Keratinocyte (primary cell): ENCODE measurements at regions not wholly inside any gene's neighbourhood (a gene's known extent, or its start where the extent isn't known, plus 50 kb on each side); places are given as distances from the start of the nearest gene placed in this dataset.

Source experiments
- DNase-seq: peaks from one replicate; pipeline ENCODE4 v3.0.0-alpha.2; 2011; ENCODE audit warnings: low read depth, missing footprints, low spot score
- FAIRE-seq: peaks from 2 replicates; lab custom pipeline; 2011; peaks lifted over from hg19 to GRCh38; lab: Jason Lieb, UNC
- H2AFZ ChIP-seq: 2 replicates; pipeline ENCODE4 v1.6.0; 2012; ENCODE audit warnings: low read length, control low read depth, inconsistent platforms; ENCODE audit not compliant: control insufficient read depth
- H3K27ac ChIP-seq: 2 replicates; pipeline ENCODE4 v1.5.1; 2011; ENCODE audit warnings: low read length; ENCODE audit not compliant: control insufficient read depth, insufficient read depth
- H3K27me3 ChIP-seq: 3 replicates; pipeline ENCODE4 v1.6.0; 2011; ENCODE audit warnings: low read length; ENCODE audit not compliant: control insufficient read depth, insufficient read depth; ENCODE audit errors: extremely low read depth
- H3K36me3 ChIP-seq, 2 experiments: 2 replicates in 1 of 2; 3 replicates in 1 of 2; pipeline ENCODE4 v1.5.1; 2011; ENCODE audit warnings: low read length in 2 of 2, mild to moderate bottlenecking in 1 of 2; ENCODE audit not compliant: control insufficient read depth in 2 of 2, insufficient read depth in 2 of 2; ENCODE audit errors: extremely low read depth in 1 of 2
- H3K4me1 ChIP-seq: 3 replicates; pipeline ENCODE4 v1.5.1; 2011; ENCODE audit warnings: low read length; ENCODE audit not compliant: control insufficient read depth, insufficient read depth; ENCODE audit errors: extremely low read depth
- H3K4me2 ChIP-seq: 3 replicates; pipeline ENCODE4 v1.6.0; 2011; ENCODE audit warnings: low read depth, low read length; ENCODE audit not compliant: control insufficient read depth, insufficient read depth; ENCODE audit errors: extremely low read depth
- H3K4me3 ChIP-seq, 3 experiments: fragments of 200-600 bp in 1 of 3; sonication (generic) in 1 of 3; 2 replicates in 2 of 3; 3 replicates in 1 of 3; pipeline ENCODE4 v1.5.1; 2011 to 2016; ENCODE audit warnings: low read length in 3 of 3, mild to moderate bottlenecking in 3 of 3, control low read depth in 2 of 3, inconsistent platforms in 1 of 3, low read depth in 1 of 3, mixed read lengths in 1 of 3, mixed run types in 1 of 3, moderate library complexity in 1 of 3; ENCODE audit not compliant: control insufficient read depth in 2 of 3, insufficient read depth in 2 of 3; ENCODE audit errors: extremely low read depth in 1 of 3
- H3K79me2 ChIP-seq: 2 replicates; pipeline ENCODE4 v1.6.0; 2012; ENCODE audit warnings: low read length; ENCODE audit not compliant: control insufficient read depth, insufficient read depth
- H3K9ac ChIP-seq: 3 replicates; pipeline ENCODE4 v1.6.0; 2011; ENCODE audit warnings: low read length; ENCODE audit not compliant: control insufficient read depth, insufficient read depth; ENCODE audit errors: extremely low read depth
- H3K9me1 ChIP-seq: 3 replicates; pipeline ENCODE4 v1.6.0; 2011; ENCODE audit warnings: low read length; ENCODE audit not compliant: control insufficient read depth, insufficient read depth; ENCODE audit errors: extremely low read depth
- H3K9me3 ChIP-seq: 2 replicates; pipeline ENCODE4 v1.5.1; 2012; ENCODE audit warnings: low read depth, low read length; ENCODE audit not compliant: control insufficient read depth
- H4K20me1 ChIP-seq: 3 replicates; pipeline ENCODE4 v1.6.0; 2011; ENCODE audit warnings: low read length; ENCODE audit not compliant: control insufficient read depth, insufficient read depth; ENCODE audit errors: extremely low read depth
- EZH2 ChIP-seq: IDR thresholded peaks from one replicate; pipeline ENCODE4 v1.6.1; 2012; ENCODE audit warnings: inconsistent platforms, mild to moderate bottlenecking, low read length, moderate library complexity
- dilution Hi-C: fragments of 300-500 bp; cut with MboI; formaldehyde crosslinking; loops from one replicate; pipeline ENCODE4 v1.7.0; 2020; ENCODE audit warnings: low sequenced_read_pairs; ENCODE audit not compliant: extremely low pct_ligation_motif_present
- small RNA-seq, 3 experiments: library from RNA; depleted of rRNA; stranded (forward); fragments of <200 nt; gene quantifications; one replicate each; pipeline ENCODE3, GENCODE V24; 2012; ENCODE audit warnings: low read depth in 3 of 3, low replicate concordance in 1 of 3; ENCODE audit not compliant: insufficient read length in 3 of 3
- TF ChIP-seq, protein P1 (sequence below), 3 experiments: IDR thresholded peaks in 1 of 3; conservative IDR thresholded peaks in 1 of 3; optimal IDR thresholded peaks in 1 of 3; 2 replicates in 2 of 3; 3 replicates in 1 of 3; pipeline versions ENCODE3 to v1.5.1; 2011; ENCODE audit warnings: low read length in 3 of 3, mild to moderate bottlenecking in 3 of 3, moderate library complexity in 2 of 3, control low read depth in 1 of 3, inconsistent platforms in 1 of 3; ENCODE audit not compliant: insufficient read depth in 2 of 3; ENCODE audit errors: extremely low read depth in 1 of 3

DNA sequence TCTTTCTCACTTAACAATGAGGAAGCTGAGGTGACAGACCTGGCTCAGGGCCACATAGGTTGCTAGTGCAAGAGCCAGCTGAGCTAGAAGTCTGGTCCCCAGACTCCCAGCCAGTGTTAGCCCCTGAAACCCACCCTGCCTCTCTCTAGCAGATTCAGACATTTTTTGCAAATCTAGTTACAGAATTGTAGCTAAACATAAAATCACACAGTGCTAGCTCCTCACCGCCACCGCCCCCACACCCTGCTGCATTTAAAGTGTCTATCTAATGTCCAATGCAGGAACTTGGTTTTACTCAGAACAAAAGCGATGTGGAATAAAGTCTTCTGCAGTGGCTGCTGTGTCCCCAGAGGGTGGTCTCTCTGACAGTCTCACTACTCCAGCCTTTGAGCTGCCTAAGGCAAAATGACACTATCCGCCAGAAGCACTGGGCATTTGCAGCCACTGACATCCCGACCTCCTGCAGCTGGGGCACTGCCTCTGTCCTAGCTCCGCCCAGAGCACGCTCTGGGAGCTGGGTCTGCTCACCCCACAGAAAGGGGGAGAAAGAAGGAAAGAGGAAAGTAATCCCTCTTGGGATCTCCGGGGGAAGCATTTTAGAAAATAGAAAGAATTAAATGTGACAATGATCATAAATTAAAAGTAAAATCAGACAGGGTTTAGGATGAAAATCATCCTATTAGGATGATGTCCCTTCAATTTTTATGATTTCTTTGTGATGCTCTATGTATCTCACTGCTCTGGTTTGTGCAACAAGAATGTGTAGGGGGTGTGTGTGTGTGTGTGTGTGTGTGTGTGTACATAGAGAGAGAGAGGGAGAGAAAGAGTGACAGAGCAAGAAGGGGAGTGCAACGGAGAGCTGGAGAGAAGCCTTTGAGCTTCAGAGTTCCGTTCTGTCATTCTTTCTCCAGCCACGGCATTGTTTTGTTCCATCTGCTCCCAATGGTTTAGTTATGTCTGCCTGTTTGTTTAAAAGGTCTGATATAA is 50.5 kb upstream of the ST8SIA3 start:
- dilution Hi-C loops: no loop called here

More for the DNA sequence above, 50.5 kb upstream of the ST8SIA3 start:
- no peak overlapping the region for H3K27ac ChIP-seq
- H3K36me3 ChIP-seq: no peaks in the 10 kb centered on the region
- no peaks in the 10 kb centered on the region for H4K20me1 ChIP-seq
- TF ChIP-seq, protein P1, sequence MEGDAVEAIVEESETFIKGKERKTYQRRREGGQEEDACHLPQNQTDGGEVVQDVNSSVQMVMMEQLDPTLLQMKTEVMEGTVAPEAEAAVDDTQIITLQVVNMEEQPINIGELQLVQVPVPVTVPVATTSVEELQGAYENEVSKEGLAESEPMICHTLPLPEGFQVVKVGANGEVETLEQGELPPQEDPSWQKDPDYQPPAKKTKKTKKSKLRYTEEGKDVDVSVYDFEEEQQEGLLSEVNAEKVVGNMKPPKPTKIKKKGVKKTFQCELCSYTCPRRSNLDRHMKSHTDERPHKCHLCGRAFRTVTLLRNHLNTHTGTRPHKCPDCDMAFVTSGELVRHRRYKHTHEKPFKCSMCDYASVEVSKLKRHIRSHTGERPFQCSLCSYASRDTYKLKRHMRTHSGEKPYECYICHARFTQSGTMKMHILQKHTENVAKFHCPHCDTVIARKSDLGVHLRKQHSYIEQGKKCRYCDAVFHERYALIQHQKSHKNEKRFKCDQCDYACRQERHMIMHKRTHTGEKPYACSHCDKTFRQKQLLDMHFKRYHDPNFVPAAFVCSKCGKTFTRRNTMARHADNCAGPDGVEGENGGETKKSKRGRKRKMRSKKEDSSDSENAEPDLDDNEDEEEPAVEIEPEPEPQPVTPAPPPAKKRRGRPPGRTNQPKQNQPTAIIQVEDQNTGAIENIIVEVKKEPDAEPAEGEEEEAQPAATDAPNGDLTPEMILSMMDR (optimal IDR thresholded peaks at IDR 0.05 in 1 of 3, IDR thresholded peaks at IDR 0.05 in 1 of 3, conservative IDR thresholded peaks at IDR 0.05 in 1 of 3; ENCODE audit: extremely low read depth in 1 of 3, insufficient read depth in 2 of 3, low read length in 3 of 3): no peak
- no peak for TF ChIP-seq EZH2
- H3K9me3 ChIP-seq: no peaks in the 10 kb centered on the region
- no peaks in the 10 kb centered on the region for H3K79me2 ChIP-seq
- H3K27me3 ChIP-seq: no peaks in the 10 kb centered on the region
- no peaks in the 10 kb centered on the region for H3K9me1 ChIP-seq
- DNase-seq (no peak), FAIRE-seq (no peak)
- no peak overlapping the region for H3K4me3 ChIP-seq
- H3K4me1 ChIP-seq: no peaks in the 10 kb centered on the region
- no peak overlapping the region for H3K4me2 ChIP-seq
- H2AFZ ChIP-seq: no peak overlapping the region
- H3K9ac ChIP-seq: no peak overlapping the region

Small RNAs in the stretch of these regions (small RNA-seq; reads per million reads assigned to genes)
- gene RNU6-737P: 0 reads per million in 3 experiments
